Calu3 (cell line): ENCODE measurements at regions not wholly inside any gene's neighbourhood (a gene's known extent, or its start where the extent isn't known, plus 50 kb on each side); places are given as distances from the start of the nearest gene placed in this dataset.

ENCODE experiments used
- BruUV-seq: library from RNA; stranded (reverse); fragments of 400-500 nt; replicated peaks from 2 replicates; lab custom pipeline; 2021; lab: Mats Ljungman, UMichigan
- CTCF ChIA-PET: fragments of 300-600 bp; sonication (Branson Sonifier 250); formaldehyde crosslinking; loops from one replicate; lab custom pipeline; 2022; ENCODE audit warnings: antibody characterized with exemption; lab: Charles Lee
- DNase-seq: peaks from one replicate; pipeline ENCODE4 v3.0.0; 2022
- H3K27ac Mint-ChIP-seq: one replicate; pipeline ENCODE4 v1.8.0; 2022; ENCODE audit warnings: mixed read lengths; ENCODE audit not compliant: unreplicated experiment
- H3K27me3 Mint-ChIP-seq: one replicate; pipeline ENCODE4 v1.8.0; 2022; ENCODE audit warnings: mixed read lengths; ENCODE audit not compliant: unreplicated experiment
- H3K36me3 Mint-ChIP-seq: one replicate; pipeline ENCODE4 v1.8.0; 2022; ENCODE audit warnings: mild to moderate bottlenecking, moderate library complexity, mixed read lengths; ENCODE audit not compliant: insufficient read depth, unreplicated experiment
- H3K4me1 Mint-ChIP-seq: one replicate; pipeline ENCODE4 v1.8.0; 2022; ENCODE audit warnings: mild to moderate bottlenecking, low read depth, mixed read lengths; ENCODE audit not compliant: unreplicated experiment
- H3K4me3 Mint-ChIP-seq: one replicate; pipeline ENCODE4 v1.8.0; 2022; ENCODE audit warnings: mild to moderate bottlenecking, low read depth, moderate library complexity, mixed read lengths; ENCODE audit not compliant: unreplicated experiment
- H3K9me3 Mint-ChIP-seq: one replicate; pipeline ENCODE4 v1.8.0; 2022; ENCODE audit warnings: low read depth, mixed read lengths; ENCODE audit not compliant: unreplicated experiment
- intact Hi-C: fragments of 100-400 bp; cut with micrococcal nuclease; formaldehyde crosslinking; loops from one replicate; pipeline ENCODE4 v1.10.0; 2022; ENCODE audit not compliant: unreplicated experiment
- TF ChIP-seq, protein P1 (sequence below): fragments of 200-600 bp; IDR thresholded peaks from one replicate; pipeline ENCODE4 v1.8.0; 2022; ENCODE audit warnings: antibody characterized with exemption; ENCODE audit not compliant: unreplicated experiment

DNA sequence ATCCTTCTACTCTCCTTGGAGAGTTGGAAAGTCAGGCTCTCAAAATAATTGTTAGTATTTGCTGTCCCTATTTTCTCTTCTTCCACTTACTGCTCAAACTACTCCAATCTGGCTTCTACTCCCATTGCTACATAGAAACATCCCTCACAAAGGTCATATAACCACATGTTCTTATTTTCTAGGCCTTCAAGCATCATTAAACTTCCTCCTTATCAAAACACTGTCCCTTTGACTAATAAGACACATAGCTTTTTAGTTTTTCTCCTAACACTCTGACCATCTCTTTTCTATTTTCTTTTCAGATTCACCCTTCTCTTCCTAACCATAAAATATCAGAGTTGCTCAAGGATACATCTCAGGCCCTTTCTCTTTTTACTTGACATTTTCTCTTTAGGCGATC is 148.3 kb downstream of the MBD2 start:
- CTCF ChIA-PET = no interaction called here

DNA sequence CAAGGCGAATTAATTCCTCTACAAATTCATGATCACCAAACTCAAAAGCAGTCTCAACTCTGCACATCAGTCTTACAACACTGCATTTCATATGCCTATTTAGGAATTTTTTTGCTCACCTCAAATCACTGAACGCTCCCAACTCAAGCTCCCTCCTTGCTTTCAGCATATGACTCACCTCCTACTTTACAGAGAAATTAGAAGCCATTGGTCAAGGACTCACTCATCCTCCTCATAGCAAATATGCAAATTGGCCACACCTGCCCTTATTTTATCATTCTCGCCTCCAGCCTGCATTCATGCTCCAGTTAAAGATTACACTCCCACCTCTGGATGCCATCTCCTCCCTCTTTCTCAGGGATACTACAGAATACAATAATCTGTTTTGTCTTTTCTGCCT is 148.8 kb downstream of the MBD2 start:
- no peaks in the 10 kb centered on the region for H3K27me3 Mint-ChIP-seq
- intact Hi-C loops = no loop called here
- no peak overlapping the region for H3K27ac Mint-ChIP-seq
- BruUV-seq = no TSS peak
- CTCF ChIA-PET = no interaction called here
- no peaks in the 10 kb centered on the region for H3K9me3 Mint-ChIP-seq
- no peak for DNase-seq
- no peaks in the 10 kb centered on the region for H3K4me1 Mint-ChIP-seq
- no peak overlapping the region for H3K4me3 Mint-ChIP-seq
- no peaks in the 10 kb centered on the region for H3K36me3 Mint-ChIP-seq
- TF ChIP-seq, protein P1, sequence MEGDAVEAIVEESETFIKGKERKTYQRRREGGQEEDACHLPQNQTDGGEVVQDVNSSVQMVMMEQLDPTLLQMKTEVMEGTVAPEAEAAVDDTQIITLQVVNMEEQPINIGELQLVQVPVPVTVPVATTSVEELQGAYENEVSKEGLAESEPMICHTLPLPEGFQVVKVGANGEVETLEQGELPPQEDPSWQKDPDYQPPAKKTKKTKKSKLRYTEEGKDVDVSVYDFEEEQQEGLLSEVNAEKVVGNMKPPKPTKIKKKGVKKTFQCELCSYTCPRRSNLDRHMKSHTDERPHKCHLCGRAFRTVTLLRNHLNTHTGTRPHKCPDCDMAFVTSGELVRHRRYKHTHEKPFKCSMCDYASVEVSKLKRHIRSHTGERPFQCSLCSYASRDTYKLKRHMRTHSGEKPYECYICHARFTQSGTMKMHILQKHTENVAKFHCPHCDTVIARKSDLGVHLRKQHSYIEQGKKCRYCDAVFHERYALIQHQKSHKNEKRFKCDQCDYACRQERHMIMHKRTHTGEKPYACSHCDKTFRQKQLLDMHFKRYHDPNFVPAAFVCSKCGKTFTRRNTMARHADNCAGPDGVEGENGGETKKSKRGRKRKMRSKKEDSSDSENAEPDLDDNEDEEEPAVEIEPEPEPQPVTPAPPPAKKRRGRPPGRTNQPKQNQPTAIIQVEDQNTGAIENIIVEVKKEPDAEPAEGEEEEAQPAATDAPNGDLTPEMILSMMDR = no peak

More for the DNA sequence above, 148.3 kb downstream of the MBD2 start:
- intact Hi-C loops = no loop called here
- TF ChIP-seq, protein P1 = no peak
- Mint-ChIP-seq H3K9me3 (no peaks in the 10 kb centered on the region), H3K27ac (no peak overlapping the region), H3K4me3 (no peak overlapping the region), H3K27me3 (no peaks in the 10 kb centered on the region), H3K4me1 (no peaks in the 10 kb centered on the region), H3K36me3 (no peaks in the 10 kb centered on the region)
- DNase-seq = no peak
- no TSS peak for BruUV-seq

DNA sequence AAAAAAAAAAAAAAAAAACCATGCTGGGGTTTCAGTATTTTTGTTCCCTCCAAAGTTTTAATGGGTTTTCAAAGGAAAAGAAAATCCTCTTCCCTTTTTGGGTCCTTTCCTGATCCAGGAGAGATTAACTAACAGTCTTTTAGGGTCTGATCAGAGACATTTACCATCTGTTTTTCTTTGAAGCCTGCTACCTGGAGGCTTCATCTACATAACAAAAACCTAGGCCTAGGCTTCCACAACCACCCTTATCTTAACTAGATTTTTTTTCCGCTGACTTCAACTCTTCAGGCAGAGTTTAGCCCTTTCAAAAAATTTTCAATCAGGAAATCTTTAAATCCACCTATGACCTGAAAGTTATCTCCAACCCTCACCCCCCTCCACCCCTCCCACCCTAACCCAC is 154.7 kb downstream of the MBD2 start:
- Mint-ChIP-seq H3K9me3 (peaks cover 2% of the 10 kb centered on the region), H3K27ac (no peak overlapping the region), H3K4me1 (no peaks in the 10 kb centered on the region), H3K27me3 (no peaks in the 10 kb centered on the region), H3K4me3 (no peak overlapping the region), H3K36me3 (no peaks in the 10 kb centered on the region)
- CTCF ChIA-PET = interaction anchor here (0.6 kb wide), 1 partner anchor 643 kb away, joined by 3 read pairs; no protein-coding TSS in a partner anchor
- TF ChIP-seq, protein P1 = no peak
- intact Hi-C loops = no loop called here
- no TSS peak for BruUV-seq
- no peak for DNase-seq

DNA sequence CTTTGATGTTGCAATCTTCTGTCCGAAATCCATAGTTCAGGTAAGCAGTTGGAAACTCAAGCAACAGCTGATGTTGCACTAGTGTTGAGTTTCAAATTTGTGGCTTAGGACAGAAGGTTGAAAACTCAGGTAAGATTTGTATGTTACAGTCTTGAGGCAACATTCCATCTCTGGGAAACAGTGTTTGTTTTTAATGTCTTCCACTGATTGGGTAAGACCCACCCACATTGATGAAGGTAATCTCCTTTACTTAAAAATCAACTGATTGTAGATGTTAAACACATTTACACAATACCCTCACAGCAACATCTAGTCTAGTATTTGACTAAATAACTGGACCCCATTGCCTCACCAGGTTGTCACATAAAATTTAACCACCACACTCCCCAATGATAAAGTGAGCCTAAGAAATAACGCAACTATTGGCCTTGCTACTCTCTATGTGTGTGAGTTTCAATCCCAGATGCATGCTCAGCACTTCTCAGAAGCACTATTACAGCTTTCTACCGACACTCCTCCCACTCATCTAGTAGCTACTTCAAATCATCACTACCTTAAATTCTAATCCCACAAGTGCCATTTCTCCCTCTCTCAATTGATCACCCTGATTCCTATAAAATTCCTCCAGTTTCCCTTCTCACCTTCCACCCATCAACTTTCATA is 164.0 kb downstream of the MBD2 start:
- TF ChIP-seq, protein P1 = no peak
- intact Hi-C loops = no loop called here
- no peak for DNase-seq
- CTCF ChIA-PET = no interaction called here
- Mint-ChIP-seq H3K4me3 (no peak overlapping the region), H3K27me3 (peaks cover 15% of the 10 kb centered on the region), H3K9me3 (peaks cover 8% of the 10 kb centered on the region), H3K27ac (no peak overlapping the region), H3K36me3 (no peaks in the 10 kb centered on the region), H3K4me1 (no peaks in the 10 kb centered on the region)
- BruUV-seq = no TSS peak
